CD14-positive monocyte (primary cell): ENCODE measurements at regions not wholly inside any gene's neighbourhood (a gene's known extent, or its start where the extent isn't known, plus 50 kb on each side); places are given as distances from the start of the nearest gene placed in this dataset.

Experiments used
- DNase-seq, 3 donors: peaks; one replicate each; pipeline ENCODE4 v3.0.0-alpha.2; 2011 to 2022
- H2AFZ ChIP-seq: 2 replicates; pipeline ENCODE4 v1.6.0; 2012; ENCODE audit warnings: mild to moderate bottlenecking, low read depth, low read length, inconsistent platforms; ENCODE audit not compliant: insufficient read depth, poor library complexity, severe bottlenecking
- H3K27ac ChIP-seq, 2 donors: 1 replicate in 1 of 2; 2 replicates in 1 of 2; pipeline ENCODE4 v1.5.1; 2012 to 2013; ENCODE audit warnings: low read length in 2 of 2, control low read depth in 1 of 2, inconsistent platforms in 1 of 2, low read depth in 1 of 2, mild to moderate bottlenecking in 1 of 2
- H3K27me3 ChIP-seq, 2 donors: one replicate each; pipeline versions ENCODE4 v1.6.0 to v1.6.1; 2011 to 2013; ENCODE audit warnings: low read length in 2 of 2; ENCODE audit not compliant: control insufficient read depth in 2 of 2, insufficient read depth in 2 of 2
- H3K36me3 ChIP-seq, 2 donors: replicated peaks in 1 of 2; 1 replicate in 1 of 2; 2 replicates in 1 of 2; pipeline versions ENCODE4 v1.5.1 to v1.6.1; 2012 to 2013; ENCODE audit warnings: low read length in 2 of 2, control low read depth in 1 of 2, inconsistent platforms in 1 of 2, mild to moderate bottlenecking in 1 of 2; ENCODE audit not compliant: insufficient read depth in 2 of 2, control insufficient read depth in 1 of 2
- H3K4me1 ChIP-seq, 2 donors: 1 replicate in 1 of 2; 2 replicates in 1 of 2; pipeline versions ENCODE4 v1.5.1 to v1.6.1; 2012 to 2013; ENCODE audit warnings: low read length in 2 of 2, control low read depth in 1 of 2, inconsistent platforms in 1 of 2, mild to moderate bottlenecking in 1 of 2, moderate library complexity in 1 of 2; ENCODE audit not compliant: insufficient read depth in 2 of 2, control insufficient read depth in 1 of 2
- H3K4me2 ChIP-seq: replicated peaks from 2 replicates; pipeline ENCODE3; 2012; ENCODE audit warnings: low read length, moderate library complexity, mild to moderate bottlenecking; ENCODE audit not compliant: poor library complexity, severe bottlenecking; ENCODE audit errors: extremely low read depth
- H3K4me3 ChIP-seq, 3 experiments: fragments of 200-600 bp in 1 of 3; sonication (generic) in 1 of 3; replicated peaks in 1 of 3; 1 replicate in 2 of 3; 2 replicates in 1 of 3; pipeline ENCODE4 v1.5.1; 2011 to 2013; ENCODE audit warnings: low read length in 3 of 3, mild to moderate bottlenecking in 3 of 3, control low read depth in 2 of 3, low read depth in 2 of 3, inconsistent platforms in 1 of 3, moderate library complexity in 1 of 3
- H3K79me2 ChIP-seq: 2 replicates; pipeline ENCODE4 v1.6.0; 2012; ENCODE audit warnings: mild to moderate bottlenecking, control low read depth, inconsistent platforms, low read length, moderate library complexity; ENCODE audit not compliant: insufficient read depth
- H3K9ac ChIP-seq: 2 replicates; pipeline ENCODE4 v1.6.0; 2017; ENCODE audit warnings: low read length, mild to moderate bottlenecking; ENCODE audit not compliant: insufficient read depth, poor library complexity, severe bottlenecking
- H3K9me3 ChIP-seq, 2 donors: replicated peaks in 1 of 2; 1 replicate in 1 of 2; 2 replicates in 1 of 2; pipeline versions ENCODE4 v1.5.1 to v1.6.1; 2012 to 2013; ENCODE audit warnings: low read length in 2 of 2, control low read depth in 1 of 2; ENCODE audit not compliant: control insufficient read depth in 1 of 2, insufficient read depth in 1 of 2
- H4K20me1 ChIP-seq: 2 replicates; pipeline ENCODE4 v1.6.0; 2012; ENCODE audit warnings: mild to moderate bottlenecking, low read length, control low read depth, moderate library complexity; ENCODE audit not compliant: insufficient read depth
- H3K27ac Mint-ChIP-seq, 7 donors: one replicate each; pipeline ENCODE4 v1.8.0; 2020; ENCODE audit warnings: mild to moderate bottlenecking in 7 of 7, mixed read lengths in 7 of 7, moderate library complexity in 6 of 7, inconsistent platforms in 2 of 7
- H3K27me3 Mint-ChIP-seq, 3 donors: one replicate each; pipeline ENCODE4 v1.8.0; 2021 to 2022; ENCODE audit warnings: low read depth in 3 of 3, mild to moderate bottlenecking in 3 of 3, mixed read lengths in 3 of 3, moderate library complexity in 3 of 3, inconsistent platforms in 1 of 3
- H3K36me3 Mint-ChIP-seq, 2 donors: one replicate each; pipeline ENCODE4 v1.8.0; 2020; ENCODE audit warnings: mixed read lengths in 2 of 2, inconsistent platforms in 1 of 2, mild to moderate bottlenecking in 1 of 2
- H3K4me1 Mint-ChIP-seq: one replicate; pipeline ENCODE4 v1.8.0; 2020; ENCODE audit warnings: mild to moderate bottlenecking, mixed read lengths
- H3K4me3 Mint-ChIP-seq, 2 donors: one replicate each; pipeline ENCODE4 v1.8.0; 2020; ENCODE audit warnings: mild to moderate bottlenecking in 2 of 2, mixed read lengths in 2 of 2, moderate library complexity in 1 of 2
- H3K9me3 Mint-ChIP-seq, 7 donors: one replicate each; pipeline ENCODE4 v1.8.0; 2020 to 2022; ENCODE audit warnings: mixed read lengths in 7 of 7, mild to moderate bottlenecking in 6 of 7, moderate library complexity in 6 of 7, inconsistent platforms in 2 of 7
- CTCF ChIP-seq: fragments of 200-600 bp; IDR thresholded peaks from one replicate; pipeline ENCODE4 v1.8.0; 2022; ENCODE audit warnings: antibody characterized with exemption, mild to moderate bottlenecking
- WGBS: methylation state at CpG from one replicate; pipeline ENCODE4 v1.1.5; 2013; ENCODE audit warnings: missing lambda C conversion rate; ENCODE audit not compliant: insufficient coverage; 5-methylcytosine and 5-hydroxymethylcytosine counted together
- intact Hi-C, 2 donors: fragments of 100-400 bp; cut with micrococcal nuclease; formaldehyde crosslinking; loops; one replicate each; pipeline versions ENCODE4 v1.15.0 to v1.15.1; 2023

- Histone ChIP-seq H3K4me1 (no peaks in the 10 kb centered on the region), H3K4me3 (no peak overlapping the region), H3K27me3 (no peaks in the 10 kb centered on the region), H3K36me3 (no peaks in the 10 kb centered on the region), H3K27ac (no peak overlapping the region), H3K9me3 (no peaks in the 10 kb centered on the region), H3K9ac (no peak overlapping the region), H3K79me2 (no peaks in the 10 kb centered on the region), H4K20me1 (no peaks in the 10 kb centered on the region), H2AFZ (no peak overlapping the region), H3K4me2 (no peak overlapping the region)
- intact Hi-C loops = no loop called here
- no peak overlapping the region for H3K27ac Mint-ChIP-seq
- H3K36me3 Mint-ChIP-seq = no peaks in the 10 kb centered on the region
- no peaks in the 10 kb centered on the region for H3K4me1 Mint-ChIP-seq
- no peak for TF ChIP-seq CTCF
- no peaks in the 10 kb centered on the region for H3K9me3 Mint-ChIP-seq
- peaks cover 0 to 2% (median 0%) of the 10 kb centered on the region in 3 donors for H3K27me3 Mint-ChIP-seq
- DNase-seq = no peak
- H3K4me3 Mint-ChIP-seq = no peak overlapping the region
- no CpG with 5 or more reads among the region's 3 CpGs for WGBS
These were observed 246.2 kb upstream of the NRSN1 start for GRCh38 chr6:23879816-23880215.

GRCh38 chr6:23890543-23891227 is 235.3 kb upstream of the NRSN1 start:
- no peak overlapping the region for H3K27ac Mint-ChIP-seq
- no peaks in the 10 kb centered on the region for H3K36me3 ChIP-seq
- no peaks in the 10 kb centered on the region for H3K79me2 ChIP-seq
- intact Hi-C loops = no loop called here
- H3K36me3 Mint-ChIP-seq = no peaks in the 10 kb centered on the region
- no peaks in the 10 kb centered on the region for H3K4me1 Mint-ChIP-seq
- H2AFZ ChIP-seq = no peak overlapping the region
- no peak overlapping the region for H3K4me3 ChIP-seq
- H3K27me3 Mint-ChIP-seq = no peaks in the 10 kb centered on the region
- no peak for TF ChIP-seq CTCF
- H3K9ac ChIP-seq = no peak overlapping the region
- H3K4me3 Mint-ChIP-seq = no peak overlapping the region
- H3K9me3 Mint-ChIP-seq = peaks cover 0 to 6% (median 3%) of the 10 kb centered on the region in 7 donors
- no peaks in the 10 kb centered on the region for H3K4me1 ChIP-seq
- no peaks in the 10 kb centered on the region for H4K20me1 ChIP-seq
- H3K27me3 ChIP-seq = no peaks in the 10 kb centered on the region
- no peak overlapping the region for H3K4me2 ChIP-seq
- no CpG with 5 or more reads among the region's 3 CpGs for WGBS
- no peak for DNase-seq
- no peaks in the 10 kb centered on the region for H3K9me3 ChIP-seq
- H3K27ac ChIP-seq = no peak overlapping the region
